HG03175 (cell line): ENCODE measurements at regions not wholly inside any gene's neighbourhood (a gene's known extent, or its start where the extent isn't known, plus 50 kb on each side); places are given as distances from the start of the nearest gene placed in this dataset.
"Not testable (repeated sequence)": the region's sequence is repeated elsewhere in the genome, so short reads cannot be mapped to it uniquely, and the experiment has no call there.

Experiments used
- ATAC-seq: cut with Tn5 transposase; IDR thresholded peaks from one replicate; pipeline ENCODE4 v1.9.1; 2021; ENCODE audit warnings: mild to moderate bottlenecking, moderate library complexity; ENCODE audit not compliant: unreplicated experiment

GRCh38 chr4:82200046-82200445 is 173.7 kb downstream of the HNRNPD start:
- no peak for ATAC-seq

GRCh38 chr4:82194329-82194728 is 179.5 kb downstream of the HNRNPD start:
- ATAC-seq: no peak

GRCh38 chr4:82192017-82192673 is 181.6 kb downstream of the HNRNPD start:
- no peak for ATAC-seq

- ATAC-seq: no peak
These were observed 192.0 kb downstream of the HNRNPD start for GRCh38 chr4:82181789-82182188.

GRCh38 chr4:82172186-82172585 is 201.6 kb downstream of the HNRNPD start:
- ATAC-seq: no peak

GRCh38 chr4:82171531-82172155 is 202.1 kb downstream of the HNRNPD start:
- no peak for ATAC-seq

GRCh38 chr4:82149750-82150149 is 224.0 kb downstream of the HNRNPD start:
- ATAC-seq: no peak

DNA sequence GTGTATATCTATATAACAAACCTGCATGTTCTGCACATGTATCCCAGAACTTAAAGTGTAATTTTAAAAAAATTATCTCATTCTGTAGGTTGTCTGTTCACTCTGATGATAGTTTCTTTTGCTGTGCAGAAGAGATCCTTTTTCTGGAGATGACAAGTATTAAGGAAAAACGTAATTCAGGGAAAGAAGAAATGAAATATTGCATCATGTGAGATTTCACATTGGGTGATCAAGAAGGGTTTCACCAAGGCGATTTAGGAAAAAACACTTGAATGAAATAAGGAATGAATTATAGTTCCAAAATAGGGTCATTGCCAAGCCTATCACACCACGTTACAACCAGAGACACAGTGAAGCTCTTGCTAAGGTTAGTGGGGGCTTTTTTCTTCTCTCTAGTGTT is 227.9 kb downstream of the HNRNPD start:
- no peak for ATAC-seq

DNA sequence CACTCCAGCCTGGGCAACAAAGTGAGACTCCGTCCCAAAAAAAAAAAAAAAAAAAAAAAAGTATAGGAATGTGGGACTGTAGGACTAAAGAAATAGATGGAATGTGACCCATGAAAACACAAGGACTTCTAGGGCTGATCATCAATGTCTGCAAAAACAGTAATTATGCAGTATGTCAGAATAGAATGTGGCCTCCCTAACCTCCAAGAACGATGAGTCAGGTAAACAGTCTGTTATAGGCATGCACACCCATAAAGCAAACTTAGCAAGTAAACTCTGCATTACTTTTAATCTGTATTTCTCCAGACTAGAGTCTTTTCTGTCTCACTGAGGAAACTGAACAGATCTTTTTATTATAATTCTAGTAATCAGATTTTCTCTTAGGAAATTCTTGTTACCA is 233.4 kb downstream of the HNRNPD start:
- no peak for ATAC-seq

GRCh38 chr4:82139287-82139686 is 234.5 kb downstream of the HNRNPD start:
- ATAC-seq: no peak

GRCh38 chr4:82138374-82138773 is 235.4 kb downstream of the HNRNPD start:
- no peak for ATAC-seq

DNA sequence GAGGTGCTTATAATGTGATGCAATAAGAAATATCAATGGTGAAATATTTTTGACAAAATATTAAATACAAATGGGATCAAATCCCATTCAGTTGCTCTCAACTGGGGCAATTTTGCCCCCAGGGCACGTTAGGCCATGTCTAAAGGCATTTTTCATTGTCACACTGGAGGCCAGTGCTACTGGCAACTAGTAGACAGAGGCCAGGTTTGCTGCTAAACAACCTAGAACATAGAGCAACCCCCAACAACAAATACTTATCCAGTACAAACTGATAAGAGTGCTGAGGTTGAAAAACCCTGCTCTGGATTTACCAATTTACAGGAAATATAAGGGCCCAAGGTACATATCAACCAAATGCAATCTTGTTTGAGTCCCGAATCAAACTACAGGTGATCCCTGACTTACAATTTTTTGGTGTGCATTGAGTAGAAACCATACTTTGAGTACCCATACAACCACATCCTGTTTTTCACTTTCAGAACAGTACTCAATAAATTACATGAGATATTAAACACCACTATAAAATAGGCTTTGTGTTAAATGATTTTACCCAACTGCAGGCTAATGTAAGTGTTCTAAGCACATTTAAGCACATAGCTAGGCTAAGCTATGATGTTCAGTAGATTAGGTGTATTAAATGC is 237.5 kb downstream of the HNRNPD start:
- peak; percentile 75 for ATAC-seq

- no peak for ATAC-seq
These were observed 245.4 kb downstream of the HNRNPD start for GRCh38 chr4:82128355-82128754.

DNA sequence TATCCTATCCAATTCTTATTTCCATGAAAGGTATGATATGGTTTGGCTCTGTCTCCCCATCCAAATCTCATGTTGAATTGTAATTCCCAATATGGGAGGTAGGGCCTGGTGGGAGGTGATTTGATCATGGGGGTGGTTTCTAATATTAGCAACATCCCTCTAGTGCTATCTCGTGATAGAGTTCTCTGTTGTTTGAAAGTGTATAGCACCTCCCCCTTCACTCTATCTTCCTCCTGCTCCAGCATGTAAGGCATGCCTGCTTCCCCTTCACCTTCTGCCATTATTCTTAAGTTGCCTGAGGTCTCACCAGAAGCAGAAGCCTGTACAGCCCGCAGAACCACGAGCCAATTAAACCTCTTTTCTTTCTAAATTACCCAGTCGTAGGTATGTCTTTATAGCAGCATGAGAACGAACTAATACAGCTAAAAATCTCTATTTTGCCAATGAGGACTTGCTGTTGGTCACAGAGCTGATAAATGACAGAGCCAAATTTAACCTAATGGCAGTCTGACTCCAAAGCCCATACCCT is 247.2 kb downstream of the HNRNPD start:
- no peak for ATAC-seq

- no peak for ATAC-seq
These were observed 247.9 kb downstream of the HNRNPD start for GRCh38 chr4:82125787-82126297.

DNA sequence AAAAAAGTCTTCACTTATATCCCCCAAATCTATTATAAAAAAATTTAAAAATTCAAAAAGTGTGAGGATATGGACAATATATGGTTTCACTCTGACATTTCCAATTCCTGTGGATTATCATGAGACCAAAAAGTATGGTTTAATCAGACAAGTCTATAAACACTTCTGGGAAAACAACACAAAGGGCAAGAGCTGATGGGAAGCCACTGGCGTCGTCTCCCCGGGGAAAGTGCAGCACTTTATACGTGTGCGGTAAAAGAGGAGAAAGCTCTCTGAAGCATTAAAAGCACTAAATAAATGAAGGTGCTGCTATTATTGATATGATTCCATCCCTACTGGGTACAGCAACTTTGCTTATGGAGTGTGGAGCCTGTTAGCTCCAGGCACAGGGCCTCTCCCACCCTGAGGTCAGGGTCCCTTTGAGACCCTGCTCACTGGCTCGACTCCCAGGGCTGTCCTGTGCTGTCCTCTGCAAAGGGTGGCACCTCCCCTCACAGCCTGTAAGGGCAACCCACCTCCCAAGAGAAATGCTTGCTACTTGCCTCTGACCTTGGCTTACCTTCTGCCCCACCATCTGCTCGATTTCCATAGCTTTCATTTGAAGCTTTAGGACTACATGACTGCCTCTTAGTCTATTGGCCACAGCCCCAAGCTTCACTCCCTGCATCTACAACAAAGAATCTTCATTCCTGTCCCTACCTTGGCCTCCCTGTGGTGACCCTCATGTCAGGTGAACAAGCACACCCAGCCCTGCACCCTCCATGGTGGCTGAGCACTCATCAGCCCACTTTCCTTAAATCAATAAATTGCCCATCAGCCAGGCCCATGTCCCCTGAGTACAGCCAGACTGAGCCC is 248.6 kb downstream of the HNRNPD start:
- no peak for ATAC-seq

DNA sequence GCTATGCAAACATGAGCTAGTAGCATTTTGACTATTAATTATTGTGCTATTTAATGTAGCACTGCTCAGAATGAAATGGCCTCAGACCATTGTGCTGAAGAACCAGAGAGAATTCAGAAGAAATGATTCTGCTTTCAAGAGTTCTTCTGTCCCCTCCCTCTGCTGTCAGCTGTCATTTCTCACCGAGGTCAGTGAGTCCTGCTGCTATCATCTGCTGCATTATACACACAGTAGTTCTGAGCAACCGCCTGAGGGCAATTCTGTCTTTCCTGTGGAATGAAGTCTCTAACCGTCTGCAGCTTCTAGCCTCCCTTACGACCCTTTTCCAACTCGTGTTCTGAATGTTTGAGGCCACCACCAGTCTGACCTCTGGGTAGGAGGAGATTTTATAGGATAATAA is 249.4 kb downstream of the HNRNPD start:
- no peak for ATAC-seq

DNA sequence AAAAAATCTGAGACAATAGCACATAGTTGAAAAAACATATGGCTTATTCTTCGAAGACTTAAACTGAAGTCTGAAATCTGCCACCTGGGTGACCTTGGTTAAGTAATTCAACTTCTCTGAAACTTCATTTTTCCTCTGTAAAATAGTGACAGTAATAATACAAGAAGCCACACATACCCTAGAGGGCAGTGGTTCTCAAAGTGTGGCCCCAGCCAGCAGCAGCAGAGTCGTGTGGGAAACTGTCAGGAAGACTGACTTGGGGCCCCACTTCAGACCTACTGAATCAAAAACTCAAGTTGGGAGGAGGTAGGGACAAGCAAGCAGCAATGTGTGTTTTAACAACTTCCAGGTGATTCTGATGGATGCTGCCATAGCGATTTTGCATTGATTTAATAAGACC is 249.9 kb downstream of the HNRNPD start:
- ATAC-seq: no peak

DNA sequence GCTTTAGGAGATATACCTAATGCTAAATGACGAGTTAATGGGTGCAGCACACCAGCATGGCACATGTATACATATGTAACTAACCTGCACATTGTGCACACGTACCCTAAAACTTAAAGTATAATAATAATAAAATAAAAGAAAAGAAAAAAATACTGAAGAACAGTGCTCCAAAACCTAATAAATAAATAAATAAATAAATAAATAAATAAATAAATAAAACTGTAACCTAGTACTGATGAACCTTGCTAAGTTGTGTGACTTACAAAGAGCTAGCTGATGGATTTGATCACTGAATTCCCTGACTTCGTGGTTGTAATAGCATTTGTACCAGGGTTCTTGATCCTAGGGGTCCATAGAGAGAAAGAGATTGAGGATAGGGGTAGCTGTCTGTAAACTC is 258.6 kb downstream of the HNRNPD start:
- ATAC-seq: not testable (repeated sequence)

DNA sequence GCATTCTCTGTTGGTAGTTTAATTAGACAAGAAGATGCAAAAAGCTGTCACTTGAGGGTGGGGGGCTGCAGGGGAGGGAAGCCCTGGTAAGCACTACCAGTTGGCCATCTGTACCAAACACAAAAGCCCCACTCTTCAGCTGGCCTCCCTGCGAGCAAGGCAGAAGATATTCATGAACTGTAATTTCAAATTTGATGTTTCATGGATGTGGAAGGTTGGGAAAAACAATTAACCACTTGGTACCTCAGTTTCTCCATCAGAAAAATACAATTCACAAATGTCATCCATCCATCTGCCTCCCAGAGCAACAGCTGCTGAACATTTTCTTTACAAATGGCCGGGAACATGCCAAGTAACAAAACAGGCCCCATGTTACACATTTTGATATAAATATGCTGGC is 265.3 kb downstream of the HNRNPD start:
- ATAC-seq: no peak

DNA sequence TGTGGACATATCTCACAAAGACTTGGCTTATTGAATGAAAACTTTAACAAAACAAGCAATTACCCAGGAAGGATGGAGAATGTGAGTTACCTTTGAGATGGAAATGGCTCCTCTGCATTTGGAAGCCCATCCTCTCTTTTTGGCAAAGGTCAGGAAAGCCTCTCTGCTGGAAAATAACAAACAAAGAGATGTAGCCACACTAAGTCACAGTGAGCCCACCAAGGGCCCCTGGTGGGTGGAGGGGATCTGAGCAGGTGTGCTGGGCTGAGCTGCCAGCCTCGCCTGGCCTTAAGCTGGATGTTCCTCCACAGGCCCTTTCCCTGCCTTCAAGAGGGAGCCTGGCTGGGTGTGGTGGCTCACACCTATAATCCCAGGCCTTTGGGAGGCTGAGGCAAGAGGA is 269.2 kb downstream of the HNRNPD start:
- no peak for ATAC-seq
